Dermis blood vessel endothelial cell (primary cell): ENCODE measurements at regions not wholly inside any gene's neighbourhood (a gene's known extent, or its start where the extent isn't known, plus 50 kb on each side); places are given as distances from the start of the nearest gene placed in this dataset.

Experiments used
- DNase-seq: peaks from one replicate; pipeline ENCODE4 v3.0.0; 2010

DNA sequence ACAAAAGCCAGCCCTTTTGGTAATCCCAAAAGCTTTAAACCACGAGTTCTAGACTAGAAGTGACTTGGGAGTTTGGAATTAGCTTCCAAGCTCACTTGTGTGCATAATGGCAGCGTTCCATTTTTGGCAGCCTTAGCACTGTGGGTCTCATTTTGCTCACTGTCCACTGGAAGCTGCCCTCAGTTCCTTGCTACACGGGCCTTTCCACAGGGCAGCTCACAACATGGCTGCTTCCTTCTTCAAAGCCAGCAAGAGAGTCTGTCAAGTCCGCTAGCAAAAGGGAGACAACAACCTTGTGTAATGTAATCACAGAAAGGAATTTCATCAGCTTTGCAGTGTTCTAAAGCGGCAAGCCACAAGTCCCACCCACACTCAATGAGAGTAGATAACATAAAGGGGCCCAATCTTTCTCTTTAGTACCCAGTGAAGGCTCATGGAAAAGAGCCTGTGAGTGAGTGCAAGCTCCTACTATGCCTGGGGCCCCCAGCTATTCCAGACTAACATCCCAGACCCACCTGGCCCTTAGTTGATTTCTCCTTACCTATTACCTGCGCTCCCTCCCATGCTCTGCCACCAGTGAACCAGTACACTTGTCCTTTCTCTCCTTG lies 168.5 kb upstream of the FOXN2 start:
- DNase-seq: no peak

- no peak for DNase-seq
These were observed 167.9 kb upstream of the FOXN2 start for GRCh38 chr2:48146552-48146951.

- DNase-seq: no peak
These were observed 166.8 kb upstream of the FOXN2 start for GRCh38 chr2:48147719-48148118.

DNA sequence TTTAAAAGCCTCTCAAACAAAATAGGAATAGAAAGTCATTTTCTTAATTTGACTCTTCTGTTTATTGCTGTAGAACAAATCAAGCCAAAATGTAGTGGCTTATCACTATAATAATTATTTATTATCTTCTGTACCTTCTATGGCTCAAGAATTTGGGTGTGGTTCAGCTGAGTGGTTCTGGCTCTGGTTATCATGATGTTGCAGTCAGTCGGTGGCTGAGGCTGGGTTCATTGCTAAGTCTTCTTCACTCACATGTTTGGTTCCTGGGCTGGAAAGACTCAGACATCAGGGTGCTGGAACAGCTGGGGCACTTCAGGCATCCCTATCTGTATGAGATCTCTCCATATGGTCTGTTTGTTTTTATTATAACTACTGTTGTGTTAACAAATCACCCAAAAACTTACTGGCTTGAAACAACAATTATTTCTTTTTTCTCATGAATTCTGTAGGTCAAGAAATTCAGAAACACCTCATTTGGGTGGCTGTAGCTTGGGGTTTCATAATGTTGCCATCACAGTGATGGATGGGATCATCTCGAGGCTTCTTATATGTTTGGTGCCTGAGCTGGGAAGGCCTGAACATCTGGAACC lies 165.5 kb upstream of the FOXN2 start:
- no peak for DNase-seq

DNA sequence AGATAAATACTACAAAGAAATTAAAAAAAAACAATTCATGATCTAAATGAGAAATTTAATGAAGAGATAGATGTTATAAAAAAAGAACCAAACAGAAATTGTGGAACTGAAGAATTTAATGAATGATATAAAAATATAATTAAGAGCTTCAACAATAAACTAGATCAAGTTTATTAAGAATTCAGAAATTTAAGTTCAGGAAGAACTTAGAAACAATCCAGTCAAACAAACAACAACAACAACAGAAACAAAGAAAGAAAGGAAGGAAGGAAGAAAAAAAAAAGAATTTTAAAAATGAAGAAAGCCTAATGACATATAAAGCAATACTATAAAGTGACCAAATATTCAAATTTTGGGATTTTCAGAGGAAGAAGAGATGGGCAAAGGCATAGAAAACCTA lies 157.3 kb upstream of the FOXN2 start:
- no peak for DNase-seq

DNA sequence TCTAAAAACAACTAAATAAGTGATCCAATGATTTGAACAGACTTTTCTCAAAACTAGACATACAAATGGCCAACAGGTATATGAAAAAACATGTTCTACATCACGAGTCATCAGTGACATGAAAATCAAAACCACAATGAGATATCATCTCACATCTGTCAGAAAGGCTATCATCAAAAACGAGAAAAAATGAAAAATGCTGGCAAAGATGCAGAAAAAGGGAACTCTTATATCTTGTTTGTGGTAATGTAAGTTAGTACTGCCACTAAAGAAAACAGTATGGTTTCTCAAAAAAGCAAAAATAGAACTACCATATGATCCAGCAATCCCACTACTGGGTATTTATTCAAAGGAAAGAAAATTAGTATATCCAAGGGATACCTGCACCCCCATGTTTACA lies 152.9 kb upstream of the FOXN2 start:
- DNase-seq: no peak

GRCh38 chr2:48162742-48163141 lies 151.7 kb upstream of the FOXN2 start:
- no peak for DNase-seq

- no peak for DNase-seq
These were observed 149.3 kb upstream of the FOXN2 start for GRCh38 chr2:48165070-48165753.

DNA sequence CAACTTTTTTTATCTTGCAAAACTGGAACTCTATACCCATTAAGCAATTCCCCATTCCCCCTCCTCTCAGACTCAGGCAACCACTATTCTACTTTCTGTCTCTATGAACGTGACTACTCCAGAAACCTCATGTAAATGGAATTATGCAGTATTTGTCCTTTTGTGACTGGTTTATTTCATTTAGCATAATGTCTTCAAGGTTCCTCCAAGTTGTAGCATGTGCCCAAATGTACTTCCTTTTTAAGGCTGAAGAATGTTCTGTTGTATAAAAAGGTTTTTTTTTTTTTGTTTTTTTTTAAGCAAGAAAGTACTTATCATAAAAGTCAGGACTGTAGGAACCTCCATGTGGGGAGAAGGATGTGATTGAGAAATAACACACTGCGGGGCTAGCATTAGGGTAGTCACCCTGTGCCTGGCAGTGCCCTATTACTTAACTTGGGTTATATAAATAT lies 145.3 kb upstream of the FOXN2 start:
- DNase-seq: no peak

DNA sequence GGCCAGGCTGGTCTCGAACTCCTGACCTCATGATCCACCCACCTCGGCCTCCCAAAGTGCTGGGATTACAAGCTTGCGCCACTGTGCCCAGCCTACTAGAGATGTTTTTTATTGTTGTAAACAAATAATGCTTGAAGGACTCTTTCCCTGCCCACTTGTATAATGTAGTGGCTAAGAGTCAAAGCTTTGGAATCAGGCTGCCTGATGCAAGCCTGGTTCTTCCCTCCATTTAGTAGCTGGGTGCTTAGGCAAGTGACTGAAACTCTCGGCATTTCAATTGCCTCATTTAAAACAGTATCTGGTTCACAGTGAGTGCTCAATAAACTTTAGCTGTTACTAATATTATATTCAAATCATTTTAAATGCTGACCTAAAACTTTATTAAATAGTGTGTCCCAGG lies 144.2 kb upstream of the FOXN2 start:
- no peak for DNase-seq

GRCh38 chr2:48173141-48173540 lies 141.3 kb upstream of the FOXN2 start:
- DNase-seq: no peak

DNA sequence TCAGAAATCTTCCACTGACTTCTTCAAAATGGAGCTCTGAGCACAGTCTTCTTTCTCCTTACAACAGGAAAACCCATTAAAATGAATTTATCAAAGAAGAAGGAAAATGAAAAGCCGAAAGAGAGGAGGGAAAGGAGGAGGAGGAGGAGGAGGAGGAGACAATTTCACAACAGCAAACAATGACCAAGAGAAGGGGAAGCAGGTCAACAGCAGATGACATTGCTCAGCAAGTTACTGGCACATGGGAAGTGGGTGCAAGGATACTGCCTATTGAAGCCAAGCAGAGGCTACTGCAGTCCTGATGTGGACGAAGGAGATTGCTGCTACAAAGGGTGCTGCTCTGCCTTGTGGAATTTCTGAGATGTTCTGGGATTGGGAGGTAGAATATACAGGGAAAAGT lies 140.0 kb upstream of the FOXN2 start:
- DNase-seq: no peak

DNA sequence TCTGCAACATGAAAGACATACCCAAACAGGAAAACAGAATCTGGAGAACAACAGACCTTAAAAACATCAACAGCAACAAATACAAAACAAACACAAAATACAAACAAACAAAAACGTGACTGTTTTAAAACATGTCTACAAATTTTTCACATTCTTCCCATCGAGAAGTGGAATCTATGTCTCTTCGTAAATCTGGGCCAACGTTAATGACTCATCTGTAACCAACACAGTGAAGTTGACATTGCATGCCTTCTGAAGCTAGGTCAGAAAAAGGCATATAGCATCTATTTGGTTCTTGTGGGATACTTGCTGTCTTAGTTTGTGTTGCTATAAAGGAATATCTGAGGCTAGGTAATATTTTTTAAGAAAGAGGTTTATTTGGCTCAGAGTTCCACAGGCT lies 139.2 kb upstream of the FOXN2 start:
- DNase-seq: no peak

DNA sequence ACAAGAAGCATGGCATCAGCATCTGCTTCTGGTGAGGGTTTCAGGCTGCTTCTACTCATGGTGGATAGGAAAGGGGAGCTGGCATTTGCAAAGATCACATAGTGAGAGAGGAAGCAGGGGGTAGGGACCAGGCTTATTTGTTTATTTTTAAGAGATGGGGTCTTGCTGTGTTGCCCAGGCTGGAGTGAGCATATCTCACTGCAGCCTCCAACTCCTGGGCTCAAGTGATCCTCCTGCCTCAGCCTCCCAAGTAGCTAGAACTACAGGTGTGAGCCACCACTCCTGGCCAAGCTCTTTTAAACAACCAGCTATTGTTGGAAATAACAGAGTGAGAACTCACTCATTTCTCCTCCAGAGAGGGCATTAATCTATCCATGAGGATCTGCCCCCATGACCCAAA lies 138.8 kb upstream of the FOXN2 start:
- DNase-seq: no peak

GRCh38 chr2:48176876-48177275 lies 137.6 kb upstream of the FOXN2 start:
- no peak for DNase-seq

DNA sequence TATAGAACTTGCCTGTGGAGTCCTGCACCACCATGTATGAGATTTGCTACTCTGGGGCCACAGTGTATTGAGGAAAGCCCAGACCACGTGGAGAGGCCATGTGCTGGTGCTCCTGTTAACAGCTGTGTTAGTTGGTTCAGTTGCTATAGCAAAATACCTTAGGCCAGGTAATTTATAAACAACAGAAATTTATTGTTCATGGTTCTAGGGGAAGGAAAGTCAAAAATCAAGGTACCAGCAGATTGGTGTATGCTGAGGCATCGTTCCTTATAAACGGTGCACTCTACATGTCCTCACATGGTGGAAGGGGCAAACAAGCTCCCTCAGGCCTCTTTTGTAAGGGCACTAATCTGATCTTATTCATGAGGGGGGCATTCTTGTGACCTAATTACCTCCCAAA lies 135.9 kb upstream of the FOXN2 start:
- no peak for DNase-seq

GRCh38 chr2:48180557-48180956 lies 133.9 kb upstream of the FOXN2 start:
- no peak for DNase-seq

GRCh38 chr2:48183276-48183675 lies 131.2 kb upstream of the FOXN2 start:
- DNase-seq: no peak

- DNase-seq: no peak
These were observed 130.5 kb upstream of the FOXN2 start for GRCh38 chr2:48183991-48184390.

DNA sequence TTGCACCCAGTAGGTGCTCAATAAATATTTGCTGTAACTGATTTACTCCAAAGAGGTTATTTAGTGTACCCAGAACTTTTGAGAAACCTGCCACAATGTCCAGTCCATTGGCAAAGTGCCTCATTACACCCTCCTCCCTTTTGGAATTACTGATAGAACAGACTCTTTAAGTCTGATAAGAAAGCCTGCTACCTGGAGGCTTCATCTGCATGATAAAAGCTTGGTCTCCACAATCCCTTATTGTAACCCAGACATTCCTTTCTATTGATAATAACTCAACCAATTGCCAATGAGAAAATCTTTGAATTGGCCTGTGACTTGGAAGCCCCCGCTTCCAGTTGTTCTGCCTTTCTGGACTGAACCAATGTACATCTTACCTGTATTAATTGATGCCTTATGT lies 127.0 kb upstream of the FOXN2 start:
- DNase-seq: no peak

DNA sequence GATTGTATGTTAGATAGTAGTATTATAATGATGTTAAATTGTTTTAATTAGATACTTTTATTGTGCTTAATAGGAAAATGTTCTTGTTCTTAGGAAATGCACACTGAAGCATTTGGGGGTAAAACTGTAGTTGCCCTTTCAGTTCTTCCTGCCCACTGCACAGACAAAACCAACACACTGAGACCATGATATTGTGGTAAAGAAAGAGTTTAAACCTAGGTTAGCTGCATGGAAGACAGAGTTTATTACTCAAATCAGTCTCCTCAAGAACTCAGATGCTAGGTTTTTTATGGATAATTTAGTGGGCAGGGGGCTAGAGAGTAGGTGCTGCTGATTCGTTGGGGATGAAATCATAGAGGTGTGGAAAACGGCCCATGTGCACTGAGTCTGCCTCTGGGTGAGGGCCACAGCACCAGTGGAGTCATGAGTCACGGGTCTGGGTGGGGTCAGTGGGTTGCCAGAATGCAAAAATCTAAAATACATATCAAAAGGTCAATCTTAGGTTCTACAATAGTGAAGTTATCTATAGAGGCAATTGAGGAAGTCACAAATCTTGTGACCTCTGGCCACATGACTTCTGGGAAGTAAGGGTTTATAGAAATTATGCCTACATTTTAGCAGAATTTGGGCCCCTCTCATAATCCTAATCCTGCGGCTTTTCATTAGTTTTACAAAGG lies 124.8 kb upstream of the FOXN2 start:
- DNase-seq: no peak

DNA sequence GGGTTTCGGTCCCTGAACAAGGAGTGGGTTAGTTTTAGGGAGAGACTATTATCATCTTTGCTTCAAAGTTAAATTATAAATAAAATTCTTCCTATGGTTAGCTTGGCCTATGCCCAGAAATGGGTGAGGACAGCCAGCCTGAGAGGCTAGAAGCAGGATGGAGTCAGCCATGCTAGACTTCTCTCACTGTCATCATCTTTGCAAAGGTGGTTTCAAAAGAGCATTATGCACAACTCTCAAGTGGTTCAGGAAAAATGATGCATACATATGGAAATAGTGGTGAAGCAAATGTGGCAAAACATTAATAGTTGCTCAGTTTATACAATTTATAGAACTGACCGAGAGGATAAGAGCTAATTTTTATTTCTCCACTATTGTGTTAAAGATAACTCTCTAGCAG lies 124.3 kb upstream of the FOXN2 start:
- no peak for DNase-seq

- no peak for DNase-seq
These were observed 119.8 kb upstream of the FOXN2 start for GRCh38 chr2:48194641-48195040.

DNA sequence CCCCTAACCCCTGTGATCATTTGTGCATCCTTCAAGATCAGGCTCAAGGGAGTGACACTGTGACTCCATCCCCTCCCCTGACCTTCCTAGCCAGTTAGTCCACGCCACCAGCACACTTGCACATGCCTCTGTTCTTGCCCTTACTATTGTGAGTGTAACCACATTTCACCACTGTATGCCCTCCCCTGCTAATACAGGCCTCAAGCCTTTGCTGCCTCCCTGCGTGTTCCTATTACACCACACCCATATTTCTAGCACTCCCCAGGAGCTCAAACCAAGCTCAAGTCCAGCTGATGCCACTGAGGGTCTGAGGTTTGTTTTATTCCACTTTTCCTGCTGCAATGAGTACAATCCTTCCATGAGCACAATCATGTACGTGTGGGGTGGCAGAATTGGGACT lies 119.3 kb upstream of the FOXN2 start:
- no peak for DNase-seq
